H1 (cell line): ENCODE measurements at regions not wholly inside any gene's neighbourhood (a gene's known extent, or its start where the extent isn't known, plus 50 kb on each side); places are given as distances from the start of the nearest gene placed in this dataset.

ENCODE experiments used
- CTCF ChIA-PET: fragments of 300-600 bp; sonication (Branson Sonifier 250); formaldehyde crosslinking; loops from one replicate; lab custom pipeline; 2021; ENCODE audit not compliant: partially characterized antibody; lab: Charles Lee
- POLR2A ChIA-PET: fragments of 300-600 bp; sonication (Branson Sonifier 250); formaldehyde crosslinking; loops from one replicate; lab custom pipeline; 2021; ENCODE audit warnings: inconsistent platforms; ENCODE audit not compliant: partially characterized antibody; lab: Charles Lee
- DNase-seq, 2 experiments: peaks; one replicate each; pipeline versions ENCODE4 v3.0.0 to v3.0.0-alpha.2; 2010 to 2022; ENCODE audit warnings: low spot score in 2 of 2, low read depth in 1 of 2, mixed read lengths in 1 of 2
- FAIRE-seq: peaks from 2 replicates; lab custom pipeline; 2011; peaks lifted over from hg19 to GRCh38; lab: Jason Lieb, UNC
- H2AFZ ChIP-seq: 2 replicates; pipeline ENCODE4 v1.8.1; 2012; ENCODE audit warnings: low read length, inconsistent platforms
- H2AK5ac ChIP-seq: 2 replicates; pipeline ENCODE4 v1.6.1; 2013; ENCODE audit warnings: low read depth, low read length
- H2BK120ac ChIP-seq: replicated peaks from 2 replicates; pipeline ENCODE3; 2013; ENCODE audit warnings: low read depth, low read length, inconsistent platforms
- H2BK12ac ChIP-seq: 2 replicates; pipeline ENCODE4 v1.6.1; 2013; ENCODE audit warnings: low read depth, low read length
- H2BK15ac ChIP-seq: 2 replicates; pipeline ENCODE4 v1.6.1; 2013; ENCODE audit warnings: low read length
- H2BK20ac ChIP-seq: 2 replicates; pipeline ENCODE4 v1.6.1; 2013; ENCODE audit warnings: low read length
- H2BK5ac ChIP-seq: 2 replicates; pipeline ENCODE4 v1.6.1; 2013; ENCODE audit warnings: low read depth, low read length
- H3K14ac ChIP-seq: 2 replicates; pipeline ENCODE4 v1.6.1; 2013; ENCODE audit warnings: inconsistent platforms; ENCODE audit not compliant: insufficient read length
- H3K18ac ChIP-seq: 2 replicates; pipeline ENCODE4 v1.6.1; 2013; ENCODE audit warnings: low read length; ENCODE audit errors: extremely low read depth
- H3K23ac ChIP-seq: 2 replicates; pipeline ENCODE4 v1.6.1; 2013; ENCODE audit warnings: inconsistent platforms; ENCODE audit not compliant: insufficient read length
- H3K23me2 ChIP-seq: 2 replicates; pipeline ENCODE4 v1.6.1; 2013; ENCODE audit warnings: low read depth, low read length
- H3K27ac ChIP-seq: 2 replicates; pipeline ENCODE4 v1.6.1; 2011; ENCODE audit warnings: low read depth, low read length, inconsistent platforms
- H3K27me3 ChIP-seq, 4 experiments: replicated peaks in 1 of 4; 1 replicate in 1 of 4; 2 replicates in 3 of 4; pipeline versions ENCODE4 v1.6.1 to v1.8.1; 2011 to 2013; ENCODE audit warnings: low read length in 3 of 4, mild to moderate bottlenecking in 3 of 4, inconsistent platforms in 2 of 4, mixed read lengths in 2 of 4, moderate library complexity in 1 of 4; ENCODE audit not compliant: control insufficient read depth in 3 of 4, insufficient read depth in 3 of 4; ENCODE audit errors: extremely low read depth in 1 of 4
- H3K36me3 ChIP-seq, 4 experiments: 2 replicates each; pipeline versions ENCODE4 v1.6.1 to v1.8.1; 2011 to 2013; ENCODE audit warnings: mild to moderate bottlenecking in 4 of 4, low read length in 3 of 4, moderate library complexity in 2 of 4, control low read depth in 1 of 4, inconsistent platforms in 1 of 4; ENCODE audit not compliant: insufficient read depth in 4 of 4, control insufficient read depth in 2 of 4
- H3K4ac ChIP-seq: replicated peaks from 2 replicates; pipeline ENCODE3; 2013; ENCODE audit warnings: low read length, low read depth, mixed read lengths, inconsistent platforms; ENCODE audit not compliant: insufficient read length
- H3K4me1 ChIP-seq, 4 experiments: replicated peaks in 1 of 4; 1 replicate in 1 of 4; 2 replicates in 3 of 4; pipeline versions ENCODE4 v1.6.1 to v1.8.1; 2011 to 2013; ENCODE audit warnings: low read length in 3 of 4, inconsistent platforms in 2 of 4, mixed read lengths in 1 of 4; ENCODE audit not compliant: insufficient read depth in 4 of 4, control insufficient read depth in 3 of 4
- H3K4me2 ChIP-seq, 2 experiments: 2 replicates each; pipeline versions ENCODE4 v1.6.1 to v1.8.1; 2011 to 2013; ENCODE audit warnings: low read depth in 2 of 2, low read length in 2 of 2, control low read depth in 1 of 2, inconsistent platforms in 1 of 2, mild to moderate bottlenecking in 1 of 2; ENCODE audit not compliant: insufficient read depth in 1 of 2
- H3K4me3 ChIP-seq, 4 experiments: fragments of 200-600, 300-600 bp in 1 of 4; sonication (generic), shearing (Covaris generic), sonication (Bioruptor Twin) in 1 of 4; 2 replicates each; pipeline versions ENCODE4 v1.5.1 to v1.8.1; 2011 to 2016; ENCODE audit warnings: low read length in 4 of 4, low read depth in 3 of 4, control low read depth in 2 of 4, inconsistent platforms in 2 of 4, mild to moderate bottlenecking in 2 of 4, mixed read lengths in 1 of 4, moderate library complexity in 1 of 4; ENCODE audit not compliant: insufficient read depth in 2 of 4; ENCODE audit errors: extremely low read depth in 1 of 4
- H3K56ac ChIP-seq: replicated peaks from 2 replicates; pipeline ENCODE3; 2013; ENCODE audit warnings: low read depth, mild to moderate bottlenecking, mixed read lengths, low read length, inconsistent platforms; ENCODE audit not compliant: insufficient read length
- H3K79me1 ChIP-seq: 2 replicates; pipeline ENCODE4 v1.6.1; 2013; ENCODE audit warnings: low read depth, low read length, control low read depth
- H3K79me2 ChIP-seq, 2 experiments: 2 replicates each; pipeline versions ENCODE4 v1.6.1 to v1.8.1; 2012 to 2013; ENCODE audit warnings: low read length in 2 of 2, mild to moderate bottlenecking in 2 of 2, inconsistent platforms in 1 of 2; ENCODE audit not compliant: insufficient read depth in 2 of 2, control insufficient read depth in 1 of 2
- H3K9ac ChIP-seq, 4 experiments: replicated peaks in 1 of 4; 1 replicate in 1 of 4; 2 replicates in 3 of 4; pipeline versions ENCODE4 v1.6.1 to v1.8.1; 2011 to 2013; ENCODE audit warnings: low read depth in 3 of 4, low read length in 3 of 4, control low read depth in 2 of 4, mild to moderate bottlenecking in 2 of 4, moderate library complexity in 2 of 4, inconsistent platforms in 1 of 4; ENCODE audit errors: extremely low read depth in 1 of 4
- H3K9me3 ChIP-seq, 2 experiments: 2 replicates each; pipeline versions ENCODE4 v1.6.1 to v1.8.1; 2012 to 2013; ENCODE audit warnings: mild to moderate bottlenecking in 2 of 2, moderate library complexity in 2 of 2, control low read depth in 1 of 2, inconsistent platforms in 1 of 2, low read depth in 1 of 2, low read length in 1 of 2, mixed read lengths in 1 of 2; ENCODE audit not compliant: insufficient read depth in 2 of 2
- H4K20me1 ChIP-seq, 2 experiments: replicated peaks in 1 of 2; 2 replicates each; pipeline versions ENCODE3 to v1.8.1; 2011 to 2013; ENCODE audit warnings: inconsistent platforms in 2 of 2, low read length in 2 of 2, mild to moderate bottlenecking in 1 of 2; ENCODE audit not compliant: insufficient read depth in 2 of 2, control insufficient read depth in 1 of 2
- H4K5ac ChIP-seq: 2 replicates; pipeline ENCODE4 v1.6.1; 2013; ENCODE audit warnings: low read length, low read depth, mixed read lengths, inconsistent platforms; ENCODE audit not compliant: insufficient read length
- H4K8ac ChIP-seq: 2 replicates; pipeline ENCODE4 v1.8.0; 2013; ENCODE audit warnings: mild to moderate bottlenecking, moderate library complexity, low read length, inconsistent platforms; ENCODE audit not compliant: insufficient read depth; ENCODE audit errors: extremely low read depth
- H4K91ac ChIP-seq: replicated peaks from 2 replicates; pipeline ENCODE3; 2013; ENCODE audit warnings: low read length, mixed read lengths, inconsistent platforms; ENCODE audit not compliant: insufficient read length
- ATF2 ChIP-seq: IDR thresholded peaks from 2 replicates; pipeline ENCODE4 v1.6.1; 2012; ENCODE audit warnings: low read length, inconsistent platforms
- ATF3 ChIP-seq: IDR thresholded peaks from 2 replicates; pipeline ENCODE4 v1.6.1; 2011; ENCODE audit warnings: low read depth, mild to moderate bottlenecking, low read length; ENCODE audit not compliant: insufficient read depth
- BRCA1 ChIP-seq: IDR thresholded peaks from 2 replicates; pipeline ENCODE4 v1.6.1; 2012; ENCODE audit warnings: low read depth, low read length, improper control_type of control experiment
- FOSL1 ChIP-seq: IDR thresholded peaks from 2 replicates; pipeline ENCODE4 v1.6.1; 2011; ENCODE audit warnings: mild to moderate bottlenecking, low read depth, low read length, moderate library complexity; ENCODE audit not compliant: insufficient read depth
- GTF2F1 ChIP-seq: IDR thresholded peaks from 2 replicates; pipeline ENCODE4 v1.6.1; 2012; ENCODE audit warnings: low read depth, low read length, improper control_type of control experiment, borderline replicate concordance
- JUN ChIP-seq: IDR thresholded peaks from 2 replicates; pipeline ENCODE4 v1.6.1; 2011; ENCODE audit warnings: low read depth, mild to moderate bottlenecking, improper control_type of control experiment, low read length
- KDM1A ChIP-seq: fragments of 200-600, 300-600 bp; sonication (generic); IDR thresholded peaks from 2 replicates; pipeline ENCODE4 v1.7.1; 2016; ENCODE audit warnings: mild to moderate bottlenecking, low read length, borderline replicate concordance
- RFX5 ChIP-seq: IDR thresholded peaks from 2 replicates; pipeline ENCODE4 v1.6.1; 2011; ENCODE audit warnings: low read depth, low read length, improper control_type of control experiment, borderline replicate concordance
- SP2 ChIP-seq: IDR thresholded peaks from 2 replicates; pipeline ENCODE4 v1.6.1; 2012; ENCODE audit warnings: mild to moderate bottlenecking, low read length, inconsistent platforms
- USF2 ChIP-seq: IDR thresholded peaks from 2 replicates; pipeline ENCODE4 v1.6.1; 2011; ENCODE audit warnings: low read length, improper control_type of control experiment
- WGBS, 2 experiments: shearing (Covaris generic) in 1 of 2; methylation state at CpG; one replicate each; pipeline versions ENCODE4 v1.1.6 to v1.1.7; 2013 to 2015; ENCODE audit warnings: low lambda C conversion rate in 2 of 2, mixed read lengths in 2 of 2, inconsistent platforms in 1 of 2, low coverage in 1 of 2, missing lambda C conversion rate in 1 of 2; ENCODE audit not compliant: insufficient replicate concordance in 2 of 2, insufficient coverage in 1 of 2, insufficient read length in 1 of 2; ENCODE audit errors: extremely low coverage in 1 of 2, missing lambda C conversion rate in 1 of 2; 5-methylcytosine and 5-hydroxymethylcytosine counted together

- Histone ChIP-seq H3K4me1 (no peaks in the 10 kb centered on the region), H3K23ac (no peak overlapping the region), H3K9ac (no peak overlapping the region), H2BK12ac (no peak overlapping the region), H3K4me2 (no peak overlapping the region), H2BK20ac (no peak overlapping the region), H4K20me1 (no peaks in the 10 kb centered on the region), H3K36me3 (no peaks in the 10 kb centered on the region), H3K56ac (no peak overlapping the region), H3K18ac (no peak overlapping the region), H3K79me2 (no peaks in the 10 kb centered on the region), H3K9me3 (no peaks in the 10 kb centered on the region), H3K14ac (no peak overlapping the region), H3K4ac (no peak overlapping the region), H3K4me3 (no peak overlapping the region), H3K27me3 (no peaks in the 10 kb centered on the region), H2BK15ac (no peak overlapping the region), H2AK5ac (no peak overlapping the region), H4K91ac (no peak overlapping the region), H4K8ac (no peak overlapping the region), H2AFZ (no peak overlapping the region), H2BK120ac (no peak overlapping the region), H4K5ac (no peak overlapping the region), H2BK5ac (no peak overlapping the region), H3K79me1 (no peaks in the 10 kb centered on the region), H3K27ac (no peak overlapping the region), H3K23me2 (no peaks in the 10 kb centered on the region)
- ChIA-PET CTCF (no interaction called here), POLR2A (no interaction called here)
- TF ChIP-seq JUN (no peak), RFX5 (no peak), SP2 (no peak), GTF2F1 (no peak), ATF3 (no peak), FOSL1 (no peak), KDM1A (no peak), BRCA1 (no peak), ATF2 (no peak), USF2 (no peak)
- WGBS, 2 experiments: 91% methylated on average over 2 of the region's 2 CpGs; no CpG with 5 or more reads in 1 of the 2 experiments
- DNase-seq (no peak), FAIRE-seq (no peak)
Observed at GRCh38 chr5:57417971-57418370, 64.6 kb downstream of the ACTBL2 start.
